ENCODE measurements at regions not wholly inside any gene's neighbourhood (a gene's known extent, or its start where the extent isn't known, plus 50 kb on each side); places are given as distances from the start of the nearest gene placed in this dataset.

- H3K9me2 ChIP-seq (replicated peaks; ENCODE audit: control insufficient read depth, low read length), result no peaks in the 10 kb centered on the region
These were observed 83.2 kb downstream of the MANEA start for GRCh38 chr6:95660544-95660943.

GRCh38 chr6:95670011-95670463, 92.7 kb downstream of the MANEA start:
- Histone ChIP-seq H3K27me3 (ENCODE audit: control insufficient read depth, low read length) (no peaks in the 10 kb centered on the region), H3K9me2 (replicated peaks; ENCODE audit: control insufficient read depth, low read length) (no peaks in the 10 kb centered on the region), H3K36me3 (ENCODE audit: control insufficient read depth, low read length) (no peaks in the 10 kb centered on the region), H3K9me3 (ENCODE audit: control insufficient read depth, insufficient read depth, low read length) (no peaks in the 10 kb centered on the region), H3F3A (ENCODE audit: control insufficient read depth, insufficient read depth) (no peaks in the 10 kb centered on the region), H3K27ac (ENCODE audit: low read depth, low read length) (no peak overlapping the region), H3K79me2 (ENCODE audit: control insufficient read depth, low read length) (no peaks in the 10 kb centered on the region), H3K4me2 (ENCODE audit: low read length) (no peak overlapping the region), H3K4me1 (ENCODE audit: control insufficient read depth, low read length) (no peaks in the 10 kb centered on the region), H3K4me3 (ENCODE audit: low read length) (no peak overlapping the region), H4K20me1 (ENCODE audit: control insufficient read depth, insufficient read depth, low read depth, low read length) (no peaks in the 10 kb centered on the region)
- no peak for TF ChIP-seq EZH2phosphoT487 (IDR thresholded peaks at IDR 0.05; ENCODE audit: borderline replicate concordance, low read length)
- no peak for TF ChIP-seq CTCF (IDR thresholded peaks at IDR 0.05; ENCODE audit: low read depth, low read length, poor library complexity, severe bottlenecking)

More at GRCh38 chr6:95660544-95660943, 83.2 kb downstream of the MANEA start:
- H3K4me2 ChIP-seq (ENCODE audit: low read length), result no peak overlapping the region
- no peaks in the 10 kb centered on the region for H3K9me3 ChIP-seq (ENCODE audit: control insufficient read depth, insufficient read depth, low read length)
- H3K27ac ChIP-seq (ENCODE audit: low read depth, low read length), result no peak overlapping the region
- H3K27me3 ChIP-seq (ENCODE audit: control insufficient read depth, low read length), result no peaks in the 10 kb centered on the region
- TF ChIP-seq CTCF (IDR thresholded peaks at IDR 0.05; ENCODE audit: low read depth, low read length, poor library complexity, severe bottlenecking) (no peak), EZH2phosphoT487 (IDR thresholded peaks at IDR 0.05; ENCODE audit: borderline replicate concordance, low read length) (no peak)
- H3K4me1 ChIP-seq (ENCODE audit: control insufficient read depth, low read length), result no peaks in the 10 kb centered on the region
- no peak overlapping the region for H3K4me3 ChIP-seq (ENCODE audit: low read length)
- H4K20me1 ChIP-seq (ENCODE audit: control insufficient read depth, insufficient read depth, low read depth, low read length), result no peaks in the 10 kb centered on the region
- H3K79me2 ChIP-seq (ENCODE audit: control insufficient read depth, low read length), result no peaks in the 10 kb centered on the region
- no peaks in the 10 kb centered on the region for H3F3A ChIP-seq (ENCODE audit: control insufficient read depth, insufficient read depth)
- no peaks in the 10 kb centered on the region for H3K36me3 ChIP-seq (ENCODE audit: control insufficient read depth, low read length)

DNA sequence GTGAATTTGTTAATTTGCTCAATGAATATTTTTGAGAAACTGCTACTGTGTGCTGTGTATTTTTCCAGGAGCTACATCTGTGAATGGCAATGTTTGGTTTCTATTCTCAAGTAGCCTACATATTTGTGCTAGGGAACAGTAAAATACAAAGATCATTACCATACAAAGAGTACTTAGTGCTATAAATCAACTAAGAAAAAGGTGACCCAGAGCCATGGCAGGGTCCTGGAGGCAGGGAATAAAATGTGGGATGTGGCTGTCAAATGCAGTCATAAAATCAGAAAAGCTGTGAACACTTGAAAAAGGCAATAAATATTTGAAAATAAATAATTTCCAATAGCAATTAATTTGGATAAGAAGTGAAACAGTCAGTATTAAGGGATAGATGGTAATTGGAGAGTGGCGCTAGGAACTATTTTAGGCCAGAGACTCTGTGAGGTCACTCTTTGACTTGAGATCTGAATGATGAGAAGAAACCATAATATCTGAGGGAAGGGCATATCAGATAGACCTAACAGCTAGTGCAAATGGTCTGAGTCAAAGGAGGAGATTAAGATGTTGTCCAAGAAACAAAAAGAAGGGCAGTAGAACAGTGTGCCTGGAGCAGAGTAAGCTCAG, 98.8 kb downstream of the MANEA start:
- no peak overlapping the region for H3K27ac ChIP-seq (ENCODE audit: low read depth, low read length)
- H3K4me1 ChIP-seq (ENCODE audit: control insufficient read depth, low read length), result no peaks in the 10 kb centered on the region
- H3K79me2 ChIP-seq (ENCODE audit: control insufficient read depth, low read length), result no peaks in the 10 kb centered on the region
- H3F3A ChIP-seq (ENCODE audit: control insufficient read depth, insufficient read depth), result no peaks in the 10 kb centered on the region
- H3K27me3 ChIP-seq (ENCODE audit: control insufficient read depth, low read length), result no peaks in the 10 kb centered on the region
- no peaks in the 10 kb centered on the region for H4K20me1 ChIP-seq (ENCODE audit: control insufficient read depth, insufficient read depth, low read depth, low read length)
- no peaks in the 10 kb centered on the region for H3K36me3 ChIP-seq (ENCODE audit: control insufficient read depth, low read length)
- no peak overlapping the region for H3K4me2 ChIP-seq (ENCODE audit: low read length)
- H3K9me3 ChIP-seq (ENCODE audit: control insufficient read depth, insufficient read depth, low read length), result no peaks in the 10 kb centered on the region
- no peak overlapping the region for H3K4me3 ChIP-seq (ENCODE audit: low read length)
- no peak for TF ChIP-seq EZH2phosphoT487 (IDR thresholded peaks at IDR 0.05; ENCODE audit: borderline replicate concordance, low read length)
- no peak for TF ChIP-seq CTCF (IDR thresholded peaks at IDR 0.05; ENCODE audit: low read depth, low read length, poor library complexity, severe bottlenecking)
- H3K9me2 ChIP-seq (replicated peaks; ENCODE audit: control insufficient read depth, low read length), result no peaks in the 10 kb centered on the region
